Retinal pigment epithelial cell (primary cell): ENCODE measurements at regions not wholly inside any gene's neighbourhood (a gene's known extent, or its start where the extent isn't known, plus 50 kb on each side); places are given as distances from the start of the nearest gene placed in this dataset.
A peak's percentile ranks its signal among the peaks of the same experiment; 100 is the strongest.

Experiments used
- DNase-seq: peaks from one replicate; pipeline ENCODE4 v3.0.0-alpha.2; 2010; ENCODE audit warnings: low read depth
- H3K4me3 ChIP-seq: 2 replicates; pipeline ENCODE4 v1.5.1; 2011; ENCODE audit warnings: mild to moderate bottlenecking, low read length, control low read depth, moderate library complexity
- CTCF ChIP-seq: conservative IDR thresholded peaks from 2 replicates; pipeline ENCODE4 v1.5.1; 2011; ENCODE audit warnings: low read depth, low read length, control low read depth, inconsistent platforms

- no peak for TF ChIP-seq CTCF
- no peak overlapping the region for H3K4me3 ChIP-seq
- no peak for DNase-seq
Measured at GRCh38 chr15:66927201-66928077, 138.0 kb upstream of the SMAD3 start.

GRCh38 chr15:66928101-66928500, 137.3 kb upstream of the SMAD3 start:
- TF ChIP-seq CTCF: no peak
- no peak for DNase-seq
- H3K4me3 ChIP-seq: no peak overlapping the region

GRCh38 chr15:66928784-66929183, 136.6 kb upstream of the SMAD3 start:
- TF ChIP-seq CTCF: no peak
- H3K4me3 ChIP-seq: no peak overlapping the region
- no peak for DNase-seq

- H3K4me3 ChIP-seq: no peak overlapping the region
- no peak for TF ChIP-seq CTCF
- DNase-seq: no peak
Measured at GRCh38 chr15:66929843-66930402, 135.5 kb upstream of the SMAD3 start.

- peak overlapping the region; percentile 21 for H3K4me3 ChIP-seq
- TF ChIP-seq CTCF: no peak
- peak; percentile 82 for DNase-seq
Measured at GRCh38 chr15:66931768-66932633, 133.4 kb upstream of the SMAD3 start.

GRCh38 chr15:66932634-66933024, 132.8 kb upstream of the SMAD3 start:
- TF ChIP-seq CTCF: no peak
- DNase-seq: no peak
- no peak overlapping the region for H3K4me3 ChIP-seq
